Liver (tissue), 3 donors: ENCODE measurements at regions not wholly inside any gene's neighbourhood (a gene's known extent, or its start where the extent isn't known, plus 50 kb on each side); places are given as distances from the start of the nearest gene placed in this dataset.

Source experiments
- CTCF ChIP-seq: fragments of 150-350 bp; IDR thresholded peaks from 2 replicates; pipeline ENCODE4 v1.5.1; 2017; ENCODE audit warnings: improper control_type of control experiment, low read depth, low read length; ENCODE audit not compliant: missing input control
- JUND ChIP-seq, 2 donors: IDR thresholded peaks; 2 replicates each; pipeline ENCODE4 v1.6.1; 2016; ENCODE audit warnings: antibody characterized with exemption in 2 of 2
- RAD21 ChIP-seq, 2 donors: IDR thresholded peaks; 2 replicates each; pipeline ENCODE4 v1.6.1; 2016; ENCODE audit warnings: antibody characterized with exemption in 2 of 2, mild to moderate bottlenecking in 2 of 2
- TF ChIP-seq, protein P1 (sequence below): IDR thresholded peaks from 2 replicates; pipeline ENCODE4 v1.6.1; 2016; ENCODE audit warnings: antibody characterized with exemption
- TF ChIP-seq, protein P2 (sequence below): IDR thresholded peaks from 2 replicates; pipeline ENCODE4 v1.6.1; 2016; ENCODE audit warnings: antibody characterized with exemption, mild to moderate bottlenecking
- donor health status: healthy.
- donor health status: healthy.

DNA sequence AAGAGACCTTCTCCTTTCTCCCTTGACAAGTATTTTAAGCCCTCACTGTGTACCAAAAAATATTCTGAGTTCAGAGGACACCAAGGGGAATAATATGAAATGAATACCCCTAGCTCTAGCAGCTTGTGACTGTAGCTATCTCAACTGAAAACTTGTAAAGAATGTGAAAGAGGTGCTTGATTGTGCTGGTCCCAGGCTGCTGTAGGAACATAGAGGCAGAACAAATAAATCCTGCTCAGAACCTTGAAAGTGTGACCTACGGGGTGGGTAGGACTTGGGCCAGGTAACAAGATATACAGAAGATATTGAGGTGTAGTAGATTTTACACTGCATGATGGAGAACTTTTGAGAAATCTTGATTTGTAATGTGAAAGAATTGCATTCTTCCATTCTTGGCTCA, 606.8 kb downstream of the TOX3 start:
- TF ChIP-seq, protein P1, sequence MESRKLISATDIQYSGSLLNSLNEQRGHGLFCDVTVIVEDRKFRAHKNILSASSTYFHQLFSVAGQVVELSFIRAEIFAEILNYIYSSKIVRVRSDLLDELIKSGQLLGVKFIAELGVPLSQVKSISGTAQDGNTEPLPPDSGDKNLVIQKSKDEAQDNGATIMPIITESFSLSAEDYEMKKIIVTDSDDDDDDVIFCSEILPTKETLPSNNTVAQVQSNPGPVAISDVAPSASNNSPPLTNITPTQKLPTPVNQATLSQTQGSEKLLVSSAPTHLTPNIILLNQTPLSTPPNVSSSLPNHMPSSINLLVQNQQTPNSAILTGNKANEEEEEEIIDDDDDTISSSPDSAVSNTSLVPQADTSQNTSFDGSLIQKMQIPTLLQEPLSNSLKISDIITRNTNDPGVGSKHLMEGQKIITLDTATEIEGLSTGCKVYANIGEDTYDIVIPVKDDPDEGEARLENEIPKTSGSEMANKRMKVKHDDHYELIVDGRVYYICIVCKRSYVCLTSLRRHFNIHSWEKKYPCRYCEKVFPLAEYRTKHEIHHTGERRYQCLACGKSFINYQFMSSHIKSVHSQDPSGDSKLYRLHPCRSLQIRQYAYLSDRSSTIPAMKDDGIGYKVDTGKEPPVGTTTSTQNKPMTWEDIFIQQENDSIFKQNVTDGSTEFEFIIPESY: no peak
- TF ChIP-seq, protein P2, sequence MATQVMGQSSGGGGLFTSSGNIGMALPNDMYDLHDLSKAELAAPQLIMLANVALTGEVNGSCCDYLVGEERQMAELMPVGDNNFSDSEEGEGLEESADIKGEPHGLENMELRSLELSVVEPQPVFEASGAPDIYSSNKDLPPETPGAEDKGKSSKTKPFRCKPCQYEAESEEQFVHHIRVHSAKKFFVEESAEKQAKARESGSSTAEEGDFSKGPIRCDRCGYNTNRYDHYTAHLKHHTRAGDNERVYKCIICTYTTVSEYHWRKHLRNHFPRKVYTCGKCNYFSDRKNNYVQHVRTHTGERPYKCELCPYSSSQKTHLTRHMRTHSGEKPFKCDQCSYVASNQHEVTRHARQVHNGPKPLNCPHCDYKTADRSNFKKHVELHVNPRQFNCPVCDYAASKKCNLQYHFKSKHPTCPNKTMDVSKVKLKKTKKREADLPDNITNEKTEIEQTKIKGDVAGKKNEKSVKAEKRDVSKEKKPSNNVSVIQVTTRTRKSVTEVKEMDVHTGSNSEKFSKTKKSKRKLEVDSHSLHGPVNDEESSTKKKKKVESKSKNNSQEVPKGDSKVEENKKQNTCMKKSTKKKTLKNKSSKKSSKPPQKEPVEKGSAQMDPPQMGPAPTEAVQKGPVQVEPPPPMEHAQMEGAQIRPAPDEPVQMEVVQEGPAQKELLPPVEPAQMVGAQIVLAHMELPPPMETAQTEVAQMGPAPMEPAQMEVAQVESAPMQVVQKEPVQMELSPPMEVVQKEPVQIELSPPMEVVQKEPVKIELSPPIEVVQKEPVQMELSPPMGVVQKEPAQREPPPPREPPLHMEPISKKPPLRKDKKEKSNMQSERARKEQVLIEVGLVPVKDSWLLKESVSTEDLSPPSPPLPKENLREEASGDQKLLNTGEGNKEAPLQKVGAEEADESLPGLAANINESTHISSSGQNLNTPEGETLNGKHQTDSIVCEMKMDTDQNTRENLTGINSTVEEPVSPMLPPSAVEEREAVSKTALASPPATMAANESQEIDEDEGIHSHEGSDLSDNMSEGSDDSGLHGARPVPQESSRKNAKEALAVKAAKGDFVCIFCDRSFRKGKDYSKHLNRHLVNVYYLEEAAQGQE: no peak
- TF ChIP-seq CTCF (no peak), JUND (IDR thresholded peaks at IDR 0.05) (no peak), RAD21 (IDR thresholded peaks at IDR 0.05) (no peak)
